AG04450 (cell line): ENCODE measurements at regions not wholly inside any gene's neighbourhood (a gene's known extent, or its start where the extent isn't known, plus 50 kb on each side); places are given as distances from the start of the nearest gene placed in this dataset.
A peak's percentile ranks its signal among the peaks of the same experiment; 100 is the strongest.
"Not testable (repeated sequence)": the region's sequence is repeated elsewhere in the genome, so short reads cannot be mapped to it uniquely, and the experiment has no call there.

Experiments
- CTCF ChIA-PET: fragments of 300-600, 350-600 bp; formaldehyde crosslinking; extraction: SDS; loops from one replicate; lab custom pipeline; 2022; ENCODE audit warnings: antibody characterized with exemption, inconsistent platforms; lab: Charles Lee
- POLR2A ChIA-PET: fragments of 350-600 bp; formaldehyde crosslinking; extraction: SDS; loops from one replicate; lab custom pipeline; 2021; ENCODE audit warnings: antibody characterized with exemption, inconsistent platforms; lab: Yijun Ruan, JAX
- DNase-seq: peaks from one replicate; pipeline ENCODE4 v3.0.0-alpha.2; 2011; ENCODE audit warnings: low read depth, low spot score
- H3K27ac ChIP-seq: one replicate; pipeline ENCODE4 v1.5.1; 2012; ENCODE audit warnings: low read depth, low read length, control low read depth
- H3K27me3 ChIP-seq: one replicate; pipeline ENCODE4 v1.6.0; 2012; ENCODE audit warnings: low read length; ENCODE audit not compliant: control insufficient read depth, insufficient read depth
- H3K4me3 ChIP-seq: 2 replicates; pipeline ENCODE4 v1.5.1; 2011; ENCODE audit warnings: mild to moderate bottlenecking, low read depth, low read length, control low read depth
- H3K9me3 ChIP-seq: 2 replicates; pipeline ENCODE4 v1.5.1; 2012; ENCODE audit warnings: low read length; ENCODE audit not compliant: control insufficient read depth, insufficient read depth
- TF ChIP-seq, protein P1 (sequence below): IDR thresholded peaks from 2 replicates; pipeline ENCODE4 v1.5.1; 2011; ENCODE audit warnings: low read depth, low read length, control low read depth, inconsistent platforms

DNA sequence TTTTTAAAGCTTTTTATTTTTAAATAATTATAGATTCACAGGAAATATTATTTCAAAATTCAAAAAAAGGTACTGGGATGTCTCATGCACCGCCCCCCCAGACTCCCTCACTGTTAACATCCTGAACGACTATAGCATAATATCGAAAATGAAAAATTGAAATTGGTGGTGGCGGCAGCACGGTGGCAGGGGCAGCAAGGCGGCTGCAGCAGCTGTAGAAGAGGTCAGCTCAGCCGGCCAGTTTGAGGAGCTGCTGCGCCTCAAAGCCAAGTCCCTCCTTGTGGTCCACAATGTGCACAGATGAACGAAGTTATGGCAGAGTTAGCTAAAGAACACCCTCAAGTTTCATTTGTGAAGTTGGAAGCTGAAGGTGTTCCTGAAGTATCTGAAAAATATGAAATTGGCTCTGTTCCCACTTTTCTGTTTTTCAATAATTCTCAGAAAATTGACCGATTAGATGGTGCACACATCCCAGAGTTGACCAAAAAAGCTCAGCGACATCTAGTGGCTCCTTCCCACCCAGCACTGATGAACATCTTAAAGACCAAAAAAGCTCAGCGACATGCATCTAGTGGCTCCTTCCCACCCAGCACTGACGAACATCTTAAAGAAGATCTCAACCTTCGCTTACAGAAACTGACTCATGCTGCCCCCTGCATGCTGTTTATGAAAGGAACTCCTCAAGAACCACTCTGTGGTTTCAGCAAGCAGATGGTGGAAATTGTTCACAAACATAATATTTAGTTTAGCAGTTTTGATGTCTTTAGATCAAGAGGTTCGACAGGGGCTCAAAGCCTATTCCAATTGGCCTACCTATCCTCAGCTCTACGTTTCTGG lies 100.8 kb downstream of the FAM217A start:
- POLR2A ChIA-PET, result interaction anchor here (0.6 to 1.9 kb wide), 10 partner anchors 13 to 229 kb away, joined by 3 to 7 read pairs (median 4); partner anchors contain the start of gene FAM50B
- Histone ChIP-seq H3K27me3 (no peaks in the 10 kb centered on the region), H3K27ac (no peak overlapping the region), H3K4me3 (no peak overlapping the region), H3K9me3 (no peaks in the 10 kb centered on the region)
- TF ChIP-seq, protein P1, sequence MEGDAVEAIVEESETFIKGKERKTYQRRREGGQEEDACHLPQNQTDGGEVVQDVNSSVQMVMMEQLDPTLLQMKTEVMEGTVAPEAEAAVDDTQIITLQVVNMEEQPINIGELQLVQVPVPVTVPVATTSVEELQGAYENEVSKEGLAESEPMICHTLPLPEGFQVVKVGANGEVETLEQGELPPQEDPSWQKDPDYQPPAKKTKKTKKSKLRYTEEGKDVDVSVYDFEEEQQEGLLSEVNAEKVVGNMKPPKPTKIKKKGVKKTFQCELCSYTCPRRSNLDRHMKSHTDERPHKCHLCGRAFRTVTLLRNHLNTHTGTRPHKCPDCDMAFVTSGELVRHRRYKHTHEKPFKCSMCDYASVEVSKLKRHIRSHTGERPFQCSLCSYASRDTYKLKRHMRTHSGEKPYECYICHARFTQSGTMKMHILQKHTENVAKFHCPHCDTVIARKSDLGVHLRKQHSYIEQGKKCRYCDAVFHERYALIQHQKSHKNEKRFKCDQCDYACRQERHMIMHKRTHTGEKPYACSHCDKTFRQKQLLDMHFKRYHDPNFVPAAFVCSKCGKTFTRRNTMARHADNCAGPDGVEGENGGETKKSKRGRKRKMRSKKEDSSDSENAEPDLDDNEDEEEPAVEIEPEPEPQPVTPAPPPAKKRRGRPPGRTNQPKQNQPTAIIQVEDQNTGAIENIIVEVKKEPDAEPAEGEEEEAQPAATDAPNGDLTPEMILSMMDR, result peak; percentile 76
- CTCF ChIA-PET, result interaction anchor here (0.6 to 5.1 kb wide), 68 partner anchors 8 to 726 kb away, joined by 3 to 86 read pairs (median 5); partner anchors contain the start of gene FAM50B
- DNase-seq, result peak; percentile 89

DNA sequence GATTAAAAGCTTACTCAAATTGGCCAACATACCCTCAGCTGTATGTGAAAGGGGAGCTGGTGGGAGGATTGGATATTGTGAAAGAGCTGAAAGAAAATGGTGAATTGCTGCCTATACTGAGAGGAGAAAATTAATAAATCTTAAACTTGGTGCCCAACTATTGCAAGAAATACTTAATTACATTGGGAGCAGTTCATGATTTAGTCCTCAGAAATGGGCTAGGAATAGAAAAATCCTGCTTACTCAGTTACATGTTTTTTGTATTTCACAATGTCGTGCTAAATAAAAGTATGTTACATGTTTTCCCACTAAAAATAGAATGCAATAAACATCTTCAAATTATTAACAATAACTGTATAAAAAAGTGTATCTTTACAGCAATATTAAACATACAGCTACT lies 100.0 kb downstream of the FAM217A start:
- ChIA-PET POLR2A (interaction anchor here (1.4 to 1.9 kb wide), 3 partner anchors 42 to 153 kb away, joined by 4 to 6 read pairs (median 4); a partner anchor contains a TSS), CTCF (interaction anchor here (0.6 to 5.1 kb wide), 42 partner anchors 7 to 933 kb away, joined by 3 to 86 read pairs (median 6); partner anchors contain the start of gene FAM50B)
- H3K27ac ChIP-seq, H3K9me3 ChIP-seq, H3K27me3 ChIP-seq, H3K4me3 ChIP-seq, DNase-seq: not testable (repeated sequence)

DNA sequence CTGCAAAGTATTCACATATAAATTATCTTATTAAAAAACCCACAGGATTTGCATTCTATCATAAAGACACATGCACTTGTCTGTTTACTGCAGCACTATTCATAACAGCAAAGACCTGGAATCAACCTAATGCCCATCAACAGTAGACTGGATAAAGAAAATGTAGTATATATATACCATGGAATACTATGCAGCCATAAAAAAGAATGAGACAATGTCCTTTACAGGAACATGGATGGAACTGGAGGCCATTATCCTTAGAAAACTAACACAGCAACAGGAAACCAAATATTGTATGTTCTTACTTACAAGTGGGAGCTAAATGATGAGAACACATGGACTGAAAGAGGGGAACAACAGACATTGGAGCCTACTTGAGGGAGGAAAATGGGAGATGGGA lies 97.0 kb downstream of the FAM217A start:
- TF ChIP-seq, protein P1, result no peak
- Histone ChIP-seq H3K27ac (no peak overlapping the region), H3K9me3 (no peaks in the 10 kb centered on the region), H3K27me3 (no peaks in the 10 kb centered on the region), H3K4me3 (no peak overlapping the region)
- POLR2A ChIA-PET, result no interaction called here
- no peak for DNase-seq
- CTCF ChIA-PET, result interaction anchor here (1.7 kb wide), 1 partner anchor 133 kb away, joined by 7 read pairs; the partner anchor contains the start of gene FAM50B

DNA sequence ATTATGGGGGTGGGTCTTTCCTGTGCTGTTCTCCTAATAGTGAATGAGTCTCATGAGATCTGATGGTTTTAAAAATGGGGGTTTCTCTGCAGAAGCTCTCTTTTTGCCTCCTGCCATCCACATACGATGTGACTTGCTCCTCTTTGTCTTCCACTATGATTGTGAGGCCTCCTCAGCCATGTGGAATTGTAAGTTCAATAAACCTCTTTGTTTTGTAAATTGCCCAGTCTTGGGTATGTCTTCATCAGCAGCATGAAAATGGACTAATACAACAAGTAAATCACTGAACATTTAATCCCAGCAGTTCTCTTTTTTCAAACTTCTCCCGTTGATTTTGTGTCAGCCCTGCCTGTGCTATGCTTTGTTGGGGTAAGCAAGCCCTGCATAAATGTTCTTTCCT lies 95.2 kb downstream of the FAM217A start:
- CTCF ChIA-PET, result interaction anchor here (1.1 kb wide), 1 partner anchor 242 kb away, joined by 4 read pairs; no protein-coding TSS in a partner anchor

DNA sequence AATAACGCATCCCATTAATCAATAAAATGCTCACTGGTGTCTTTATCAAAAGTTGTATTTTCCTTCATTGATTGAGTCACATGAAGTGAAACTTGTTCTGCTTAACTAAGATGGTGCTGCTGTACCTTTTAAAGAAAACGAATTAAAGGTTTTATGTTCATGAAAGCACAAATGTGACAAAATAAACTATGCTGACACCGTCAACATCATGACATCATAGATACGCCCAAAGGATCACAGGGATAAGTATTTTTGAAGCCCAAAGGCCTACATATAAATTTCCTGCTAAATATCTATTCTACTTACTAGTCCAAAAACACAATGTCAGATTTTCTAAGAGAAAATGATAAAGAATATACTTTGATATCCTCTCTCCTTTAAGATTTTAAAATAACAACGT lies 94.4 kb downstream of the FAM217A start:
- H3K27ac ChIP-seq, result no peak overlapping the region
- no peaks in the 10 kb centered on the region for H3K27me3 ChIP-seq
- TF ChIP-seq, protein P1, result no peak
- ChIA-PET CTCF (interaction anchor here (1.1 kb wide), 1 partner anchor 243 kb away, joined by 4 read pairs; no protein-coding TSS in a partner anchor), POLR2A (no interaction called here)
- no peak for DNase-seq
- no peaks in the 10 kb centered on the region for H3K9me3 ChIP-seq
- no peak overlapping the region for H3K4me3 ChIP-seq

More for the DNA sequence above, 95.2 kb downstream of the FAM217A start:
- TF ChIP-seq, protein P1, result no peak
- H3K27ac ChIP-seq, result no peak overlapping the region
- DNase-seq, result no peak
- H3K4me3 ChIP-seq, result no peak overlapping the region
- no peaks in the 10 kb centered on the region for H3K27me3 ChIP-seq
- H3K9me3 ChIP-seq, result no peaks in the 10 kb centered on the region
- POLR2A ChIA-PET, result no interaction called here
